Esophagus squamous epithelium (tissue), 4 donors: ENCODE measurements at regions not wholly inside any gene's neighbourhood (a gene's known extent, or its start where the extent isn't known, plus 50 kb on each side); places are given as distances from the start of the nearest gene placed in this dataset.

ENCODE experiments used
- CTCF ChIP-seq, 6 experiments: fragments of 450-650 bp in 4 of 6; fragments of 200-600 bp in 2 of 6; sonication (generic) in 2 of 6; IDR thresholded peaks; one replicate each; pipeline ENCODE4 v1.5.1; 2016 to 2019; ENCODE audit warnings: antibody characterized with exemption in 6 of 6, mild to moderate bottlenecking in 4 of 6, moderate library complexity in 4 of 6
- POLR2A ChIP-seq, 4 donors: fragments of 450-650 bp; IDR thresholded peaks; one replicate each; pipeline ENCODE4 v1.6.1; 2017; ENCODE audit warnings: antibody characterized with exemption in 4 of 4, mild to moderate bottlenecking in 4 of 4, moderate library complexity in 3 of 4

GRCh38 chr7:84812021-84812420 lies 374.8 kb downstream of the SEMA3D start:
- TF ChIP-seq CTCF (IDR thresholded peaks at IDR 0.05) (no peak), POLR2A (IDR thresholded peaks at IDR 0.05) (no peak)
